Osteocyte (in vitro differentiated cells): ENCODE measurements at regions not wholly inside any gene's neighbourhood (a gene's known extent, or its start where the extent isn't known, plus 50 kb on each side); places are given as distances from the start of the nearest gene placed in this dataset.

Source experiments
- DNase-seq: peaks from one replicate; pipeline ENCODE4 v3.0.0; 2021; ENCODE audit warnings: mixed read lengths; ENCODE audit not compliant: unreplicated experiment; ENCODE audit errors: extremely low spot score
- H3K27ac Mint-ChIP-seq: one replicate; pipeline ENCODE4 v1.8.0; 2021; ENCODE audit warnings: mild to moderate bottlenecking, mixed read lengths; ENCODE audit not compliant: unreplicated experiment
- H3K27me3 Mint-ChIP-seq: one replicate; pipeline ENCODE4 v1.8.0; 2021; ENCODE audit warnings: mixed read lengths; ENCODE audit not compliant: unreplicated experiment
- H3K36me3 Mint-ChIP-seq: one replicate; pipeline ENCODE4 v1.8.0; 2021; ENCODE audit warnings: mixed read lengths; ENCODE audit not compliant: unreplicated experiment
- H3K4me1 Mint-ChIP-seq: one replicate; pipeline ENCODE4 v1.8.0; 2021; ENCODE audit warnings: mixed read lengths; ENCODE audit not compliant: unreplicated experiment
- H3K4me3 Mint-ChIP-seq: one replicate; pipeline ENCODE4 v1.8.0; 2021; ENCODE audit warnings: mild to moderate bottlenecking, moderate library complexity, mixed read lengths; ENCODE audit not compliant: unreplicated experiment
- H3K9me3 Mint-ChIP-seq: one replicate; pipeline ENCODE4 v1.8.0; 2021; ENCODE audit warnings: mixed read lengths; ENCODE audit not compliant: unreplicated experiment
- TF ChIP-seq, protein P1 (sequence below): fragments of 200-600 bp; sonication (generic); IDR thresholded peaks from 2 replicates; pipeline ENCODE4 v1.5.0; 2021; ENCODE audit warnings: antibody characterized with exemption, mild to moderate bottlenecking, moderate library complexity

- Mint-ChIP-seq H3K27me3 (no peaks in the 10 kb centered on the region), H3K36me3 (no peaks in the 10 kb centered on the region), H3K9me3 (peaks cover 6% of the 10 kb centered on the region), H3K4me3 (no peak overlapping the region), H3K4me1 (peaks cover 31% of the 10 kb centered on the region), H3K27ac (peak overlapping the region; percentile 36)
- TF ChIP-seq, protein P1, sequence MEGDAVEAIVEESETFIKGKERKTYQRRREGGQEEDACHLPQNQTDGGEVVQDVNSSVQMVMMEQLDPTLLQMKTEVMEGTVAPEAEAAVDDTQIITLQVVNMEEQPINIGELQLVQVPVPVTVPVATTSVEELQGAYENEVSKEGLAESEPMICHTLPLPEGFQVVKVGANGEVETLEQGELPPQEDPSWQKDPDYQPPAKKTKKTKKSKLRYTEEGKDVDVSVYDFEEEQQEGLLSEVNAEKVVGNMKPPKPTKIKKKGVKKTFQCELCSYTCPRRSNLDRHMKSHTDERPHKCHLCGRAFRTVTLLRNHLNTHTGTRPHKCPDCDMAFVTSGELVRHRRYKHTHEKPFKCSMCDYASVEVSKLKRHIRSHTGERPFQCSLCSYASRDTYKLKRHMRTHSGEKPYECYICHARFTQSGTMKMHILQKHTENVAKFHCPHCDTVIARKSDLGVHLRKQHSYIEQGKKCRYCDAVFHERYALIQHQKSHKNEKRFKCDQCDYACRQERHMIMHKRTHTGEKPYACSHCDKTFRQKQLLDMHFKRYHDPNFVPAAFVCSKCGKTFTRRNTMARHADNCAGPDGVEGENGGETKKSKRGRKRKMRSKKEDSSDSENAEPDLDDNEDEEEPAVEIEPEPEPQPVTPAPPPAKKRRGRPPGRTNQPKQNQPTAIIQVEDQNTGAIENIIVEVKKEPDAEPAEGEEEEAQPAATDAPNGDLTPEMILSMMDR: no peak
- DNase-seq: no peak
Observed at GRCh38 chr4:125727931-125728330, 413.2 kb downstream of the FAT4 start.

DNA sequence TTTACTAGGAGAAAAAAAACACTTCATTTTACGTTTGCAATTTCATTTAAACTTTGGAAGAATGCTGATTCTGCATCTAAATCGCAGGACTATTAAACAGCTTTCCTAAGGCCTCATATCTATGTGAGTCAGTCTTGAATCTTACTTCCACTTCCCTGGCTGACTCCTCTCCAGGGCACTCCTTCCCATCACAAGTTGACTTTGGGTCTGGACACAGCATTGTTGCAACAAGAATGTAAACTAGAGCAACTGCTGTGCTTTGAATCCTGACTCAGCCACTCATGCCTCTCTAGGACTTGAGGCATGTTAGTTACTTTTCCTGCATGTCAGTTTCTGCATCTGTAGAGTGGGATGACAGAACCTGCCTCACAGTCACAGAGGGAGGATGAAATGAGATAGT is 413.8 kb downstream of the FAT4 start:
- TF ChIP-seq, protein P1: no peak
- Mint-ChIP-seq H3K4me1 (peaks cover 36% of the 10 kb centered on the region), H3K9me3 (peaks cover 6% of the 10 kb centered on the region), H3K36me3 (no peaks in the 10 kb centered on the region), H3K27me3 (no peaks in the 10 kb centered on the region), H3K27ac (peak overlapping the region; percentile 27), H3K4me3 (no peak overlapping the region)
- no peak for DNase-seq

- DNase-seq: no peak
- Mint-ChIP-seq H3K4me1 (peaks cover 40% of the 10 kb centered on the region), H3K27ac (peak overlapping the region; percentile 63)
Observed at GRCh38 chr4:125729171-125729570, 414.4 kb downstream of the FAT4 start.

DNA sequence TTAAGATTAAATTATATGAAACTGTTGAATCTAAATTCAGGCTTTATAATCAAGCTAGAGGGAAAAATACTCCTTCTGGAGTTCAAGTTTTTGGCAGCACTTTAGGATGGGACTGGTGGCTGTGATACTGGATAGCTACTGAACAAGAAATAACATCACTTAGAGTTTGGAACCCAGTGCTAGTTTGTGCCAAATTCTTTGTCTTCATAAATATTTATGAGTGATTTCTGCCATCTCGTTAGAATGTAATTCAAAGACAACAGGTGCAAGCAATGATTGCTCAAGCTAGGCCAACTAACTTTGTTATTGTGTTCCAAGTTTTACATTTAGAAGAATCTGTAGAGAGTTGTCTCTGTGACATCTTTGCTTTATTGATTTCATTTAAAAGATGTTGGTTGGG is 417.9 kb downstream of the FAT4 start:
- Mint-ChIP-seq H3K4me3 (no peak overlapping the region), H3K27ac (peak overlapping the region; percentile 23), H3K27me3 (no peaks in the 10 kb centered on the region), H3K36me3 (no peaks in the 10 kb centered on the region), H3K9me3 (peaks cover 7% of the 10 kb centered on the region), H3K4me1 (peaks cover 68% of the 10 kb centered on the region)
- TF ChIP-seq, protein P1: no peak
- no peak for DNase-seq

More at GRCh38 chr4:125729171-125729570, 414.4 kb downstream of the FAT4 start:
- peaks cover under 1% of the 10 kb centered on the region for H3K9me3 Mint-ChIP-seq
- TF ChIP-seq, protein P1: no peak
- H3K4me3 Mint-ChIP-seq: no peak overlapping the region
- no peaks in the 10 kb centered on the region for H3K36me3 Mint-ChIP-seq
- H3K27me3 Mint-ChIP-seq: no peaks in the 10 kb centered on the region

- peaks cover 7% of the 10 kb centered on the region for H3K9me3 Mint-ChIP-seq
- H3K27me3 Mint-ChIP-seq: no peaks in the 10 kb centered on the region
- peaks cover 64% of the 10 kb centered on the region for H3K4me1 Mint-ChIP-seq
- peak overlapping the region; percentile 95 for H3K27ac Mint-ChIP-seq
- H3K36me3 Mint-ChIP-seq: no peaks in the 10 kb centered on the region
- DNase-seq: no peak
- no peak overlapping the region for H3K4me3 Mint-ChIP-seq
- TF ChIP-seq, protein P1: no peak
Observed at GRCh38 chr4:125734504-125734903, 419.7 kb downstream of the FAT4 start.
